Esophagus squamous epithelium (tissue), 4 donors: ENCODE measurements at regions not wholly inside any gene's neighbourhood (a gene's known extent, or its start where the extent isn't known, plus 50 kb on each side); places are given as distances from the start of the nearest gene placed in this dataset.

Experiments
- CTCF ChIP-seq, 6 experiments: fragments of 450-650 bp in 4 of 6; fragments of 200-600 bp in 2 of 6; sonication (generic) in 2 of 6; IDR thresholded peaks; one replicate each; pipeline ENCODE4 v1.5.1; 2016 to 2019; ENCODE audit warnings: antibody characterized with exemption in 6 of 6, mild to moderate bottlenecking in 4 of 6, moderate library complexity in 4 of 6
- POLR2A ChIP-seq, 4 donors: fragments of 450-650 bp; IDR thresholded peaks; one replicate each; pipeline ENCODE4 v1.6.1; 2017; ENCODE audit warnings: antibody characterized with exemption in 4 of 4, mild to moderate bottlenecking in 4 of 4, moderate library complexity in 3 of 4

- TF ChIP-seq CTCF (IDR thresholded peaks at IDR 0.05): no peak
- no peak for TF ChIP-seq POLR2A (IDR thresholded peaks at IDR 0.05)
Measured at GRCh38 chr7:91554883-91555282, 290.6 kb downstream of the FZD1 start.
